Hippocampal formation (tissue), 2 donors: ENCODE measurements at regions not wholly inside any gene's neighbourhood (a gene's known extent, or its start where the extent isn't known, plus 50 kb on each side); places are given as distances from the start of the nearest gene placed in this dataset.
"Not testable (repeated sequence)": the region's sequence is repeated elsewhere in the genome, so short reads cannot be mapped to it uniquely, and the experiment has no call there.

Experiments used
- DNase-seq, 2 donors: peaks; one replicate each; lab custom pipeline; 2025; lab: John Stamatoyannopoulos, UW

- no peak for DNase-seq
These were observed 256.0 kb downstream of the SV2B start for GRCh38 chr15:91356083-91356482.

GRCh38 chr15:91357011-91357410, 257.0 kb downstream of the SV2B start:
- no peak for DNase-seq

- DNase-seq = no peak
These were observed 257.4 kb downstream of the SV2B start for GRCh38 chr15:91357486-91357885.

GRCh38 chr15:91358405-91358804, 258.3 kb downstream of the SV2B start:
- no peak for DNase-seq

- not testable (repeated sequence) for DNase-seq
These were observed 261.6 kb downstream of the SV2B start for GRCh38 chr15:91361696-91362095.

GRCh38 chr15:91366111-91366510, 266.1 kb downstream of the SV2B start:
- no peak for DNase-seq

- no peak for DNase-seq
These were observed 268.6 kb downstream of the SV2B start for GRCh38 chr15:91368611-91369010.

GRCh38 chr15:91369823-91370222, 269.8 kb downstream of the SV2B start:
- DNase-seq = no peak

GRCh38 chr15:91371345-91371744, 271.3 kb downstream of the SV2B start:
- DNase-seq = not testable (repeated sequence)

GRCh38 chr15:91374336-91374735, 274.3 kb downstream of the SV2B start:
- DNase-seq = no peak

GRCh38 chr15:91376038-91376437, 276.0 kb downstream of the SV2B start:
- DNase-seq = no peak

- no peak for DNase-seq
These were observed 280.1 kb downstream of the SV2B start for GRCh38 chr15:91380114-91380513.

- no peak for DNase-seq
These were observed 283.5 kb downstream of the SV2B start for GRCh38 chr15:91383532-91383931.

- DNase-seq = no peak
These were observed 284.2 kb downstream of the SV2B start for GRCh38 chr15:91384189-91384730.

- DNase-seq = no peak
These were observed 285.3 kb downstream of the SV2B start for GRCh38 chr15:91385311-91385710.

GRCh38 chr15:91393186-91393585, 293.1 kb downstream of the SV2B start:
- DNase-seq = no peak

GRCh38 chr15:91400481-91400880, 300.4 kb downstream of the SV2B start:
- no peak for DNase-seq

GRCh38 chr15:91407269-91407889, 307.3 kb downstream of the SV2B start:
- DNase-seq = no peak

GRCh38 chr15:91408476-91409076, 308.5 kb downstream of the SV2B start:
- DNase-seq = no peak

GRCh38 chr15:91409387-91409786, 309.3 kb downstream of the SV2B start:
- no peak for DNase-seq

GRCh38 chr15:91411586-91411985, 311.5 kb downstream of the SV2B start:
- DNase-seq = no peak

GRCh38 chr15:91412138-91412928, 312.3 kb downstream of the SV2B start:
- no peak for DNase-seq

GRCh38 chr15:91413142-91413541, 313.1 kb downstream of the SV2B start:
- DNase-seq = no peak
